ENCODE measurements at regions not wholly inside any gene's neighbourhood (a gene's known extent, or its start where the extent isn't known, plus 50 kb on each side); places are given as distances from the start of the nearest gene placed in this dataset.

DNA sequence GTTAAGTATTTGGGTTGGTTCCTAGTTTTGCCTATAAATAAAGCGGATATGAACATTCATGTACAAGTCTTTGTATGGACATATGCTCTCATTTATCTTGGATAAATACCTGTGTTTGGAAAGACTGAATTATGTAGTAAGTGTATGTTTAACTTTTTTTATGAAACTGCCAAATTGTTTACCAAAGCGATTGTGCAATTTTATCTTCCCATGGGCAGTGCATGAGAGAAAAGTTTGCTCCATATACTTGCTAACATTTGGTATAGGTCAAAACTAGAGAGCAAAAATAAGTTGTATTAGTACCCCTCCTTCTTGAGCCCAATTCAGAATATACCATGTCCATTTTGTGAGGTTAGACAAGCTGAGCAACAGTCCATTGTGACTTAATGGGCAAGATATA lies 502.6 kb downstream of the SQOR start:
- no peaks in the 10 kb centered on the region for H3K4me1 Mint-ChIP-seq
- DNase-seq, result no peak
- no peak overlapping the region for H3K27ac Mint-ChIP-seq
- H3K9me3 Mint-ChIP-seq, result peaks cover 20% of the 10 kb centered on the region
- H3K27me3 Mint-ChIP-seq (ENCODE audit: low read depth, poor library complexity), result no peaks in the 10 kb centered on the region
- H3K4me3 Mint-ChIP-seq, result no peak overlapping the region
- TF ChIP-seq CTCF (IDR thresholded peaks at IDR 0.05), result no peak
- peaks cover 4% of the 10 kb centered on the region for H3K36me3 Mint-ChIP-seq (ENCODE audit: low read depth)

GRCh38 chr15:46146002-46146401 lies 511.2 kb downstream of the SQOR start:
- Mint-ChIP-seq H3K27ac (no peak overlapping the region), H3K36me3 (ENCODE audit: low read depth) (no peaks in the 10 kb centered on the region), H3K4me3 (no peak overlapping the region), H3K27me3 (ENCODE audit: low read depth, poor library complexity) (peaks cover 2% of the 10 kb centered on the region), H3K4me1 (no peaks in the 10 kb centered on the region), H3K9me3 (peaks cover 4% of the 10 kb centered on the region)
- TF ChIP-seq CTCF (IDR thresholded peaks at IDR 0.05), result no peak
- DNase-seq, result no peak

GRCh38 chr15:46146915-46147314 lies 512.1 kb downstream of the SQOR start:
- H3K27me3 Mint-ChIP-seq (ENCODE audit: low read depth, poor library complexity), result peaks cover 2% of the 10 kb centered on the region
- TF ChIP-seq CTCF (IDR thresholded peaks at IDR 0.05), result no peak
- no peak for DNase-seq
- no peaks in the 10 kb centered on the region for H3K36me3 Mint-ChIP-seq (ENCODE audit: low read depth)
- peaks cover 4% of the 10 kb centered on the region for H3K9me3 Mint-ChIP-seq
- H3K27ac Mint-ChIP-seq, result no peak overlapping the region
- H3K4me1 Mint-ChIP-seq, result no peaks in the 10 kb centered on the region
- H3K4me3 Mint-ChIP-seq, result no peak overlapping the region

GRCh38 chr15:46151786-46152185 lies 517.0 kb downstream of the SQOR start:
- no peaks in the 10 kb centered on the region for H3K27me3 Mint-ChIP-seq (ENCODE audit: low read depth, poor library complexity)
- TF ChIP-seq CTCF (IDR thresholded peaks at IDR 0.05), result no peak
- H3K27ac Mint-ChIP-seq, result no peak overlapping the region
- no peaks in the 10 kb centered on the region for H3K4me1 Mint-ChIP-seq
- no peak overlapping the region for H3K4me3 Mint-ChIP-seq
- H3K36me3 Mint-ChIP-seq (ENCODE audit: low read depth), result no peaks in the 10 kb centered on the region
- no peaks in the 10 kb centered on the region for H3K9me3 Mint-ChIP-seq
- no peak for DNase-seq

GRCh38 chr15:46166750-46167149 lies 531.9 kb downstream of the SQOR start:
- Mint-ChIP-seq H3K4me3 (no peak overlapping the region), H3K27ac (no peak overlapping the region), H3K9me3 (peaks cover 33% of the 10 kb centered on the region), H3K4me1 (no peaks in the 10 kb centered on the region), H3K27me3 (ENCODE audit: low read depth, poor library complexity) (peaks cover 6% of the 10 kb centered on the region), H3K36me3 (ENCODE audit: low read depth) (no peaks in the 10 kb centered on the region)
- no peak for DNase-seq
- no peak for TF ChIP-seq CTCF (IDR thresholded peaks at IDR 0.05)

GRCh38 chr15:46170326-46170725 lies 535.5 kb downstream of the SQOR start:
- Mint-ChIP-seq H3K27me3 (ENCODE audit: low read depth, poor library complexity) (peaks cover 3% of the 10 kb centered on the region), H3K4me3 (no peak overlapping the region)

More at GRCh38 chr15:46170326-46170725, 535.5 kb downstream of the SQOR start:
- H3K4me1 Mint-ChIP-seq, result no peaks in the 10 kb centered on the region
- H3K9me3 Mint-ChIP-seq, result peaks cover 26% of the 10 kb centered on the region
- H3K36me3 Mint-ChIP-seq (ENCODE audit: low read depth), result no peaks in the 10 kb centered on the region
- no peak for TF ChIP-seq CTCF (IDR thresholded peaks at IDR 0.05)
- no peak for DNase-seq
- no peak overlapping the region for H3K27ac Mint-ChIP-seq

Data from nephron progenitor cell (in vitro differentiated cells).